ENCODE measurements at regions not wholly inside any gene's neighbourhood (a gene's known extent, or its start where the extent isn't known, plus 50 kb on each side); places are given as distances from the start of the nearest gene placed in this dataset.

- TF ChIP-seq CTCF (IDR thresholded peaks at IDR 0.05; ENCODE audit: unreplicated experiment in 3 of 3), result no peak
- H3K9me3 Mint-ChIP-seq, result peaks cover 34% of the 10 kb centered on the region
Measured at GRCh38 chr12:94033101-94033500, 115.3 kb upstream of the PLXNC1 start.

GRCh38 chr12:94033784-94034183 is 114.6 kb upstream of the PLXNC1 start:
- no peaks in the 10 kb centered on the region for H3K4me1 Mint-ChIP-seq
- H3K9me3 Mint-ChIP-seq, result peaks cover 36% of the 10 kb centered on the region
- no peak for TF ChIP-seq CTCF (IDR thresholded peaks at IDR 0.05; ENCODE audit: unreplicated experiment in 3 of 3)
- H3K36me3 Mint-ChIP-seq (ENCODE audit: low read depth), result peaks cover 6% of the 10 kb centered on the region
- peaks cover 4% of the 10 kb centered on the region for H3K27me3 Mint-ChIP-seq (ENCODE audit: low read depth)
- no peak overlapping the region for H3K4me3 Mint-ChIP-seq
- H3K27ac Mint-ChIP-seq, result no peak overlapping the region

More at GRCh38 chr12:94033101-94033500, 115.3 kb upstream of the PLXNC1 start:
- Mint-ChIP-seq H3K36me3 (ENCODE audit: low read depth) (peaks cover 6% of the 10 kb centered on the region), H3K27me3 (ENCODE audit: low read depth) (peaks cover 4% of the 10 kb centered on the region), H3K4me3 (no peak overlapping the region), H3K27ac (no peak overlapping the region), H3K4me1 (no peaks in the 10 kb centered on the region)

GRCh38 chr12:94037444-94037843 is 110.9 kb upstream of the PLXNC1 start:
- TF ChIP-seq CTCF (IDR thresholded peaks at IDR 0.05; ENCODE audit: unreplicated experiment in 3 of 3), result no peak
- no peak overlapping the region for H3K4me3 Mint-ChIP-seq

GRCh38 chr12:94038605-94039004 is 109.8 kb upstream of the PLXNC1 start:
- Mint-ChIP-seq H3K4me3 (no peak overlapping the region), H3K9me3 (peaks cover 33% of the 10 kb centered on the region)
- TF ChIP-seq CTCF (IDR thresholded peaks at IDR 0.05; ENCODE audit: unreplicated experiment in 3 of 3), result no peak

More at GRCh38 chr12:94037444-94037843, 110.9 kb upstream of the PLXNC1 start:
- Mint-ChIP-seq H3K9me3 (peaks cover 40% of the 10 kb centered on the region), H3K4me1 (no peaks in the 10 kb centered on the region), H3K27ac (no peak overlapping the region), H3K36me3 (ENCODE audit: low read depth) (peaks cover 6% of the 10 kb centered on the region), H3K27me3 (ENCODE audit: low read depth) (no peaks in the 10 kb centered on the region)

GRCh38 chr12:94039199-94039840 is 109.1 kb upstream of the PLXNC1 start:
- TF ChIP-seq CTCF (IDR thresholded peaks at IDR 0.05; ENCODE audit: unreplicated experiment in 3 of 3), result no peak
- H3K27ac Mint-ChIP-seq, result no peak overlapping the region
- peaks cover 6% of the 10 kb centered on the region for H3K36me3 Mint-ChIP-seq (ENCODE audit: low read depth)
- H3K27me3 Mint-ChIP-seq (ENCODE audit: low read depth), result no peaks in the 10 kb centered on the region
- H3K9me3 Mint-ChIP-seq, result peaks cover 30% of the 10 kb centered on the region
- H3K4me3 Mint-ChIP-seq, result no peak overlapping the region
- H3K4me1 Mint-ChIP-seq, result no peaks in the 10 kb centered on the region

More at GRCh38 chr12:94038605-94039004, 109.8 kb upstream of the PLXNC1 start:
- H3K36me3 Mint-ChIP-seq (ENCODE audit: low read depth), result peaks cover 6% of the 10 kb centered on the region
- no peak overlapping the region for H3K27ac Mint-ChIP-seq
- no peaks in the 10 kb centered on the region for H3K4me1 Mint-ChIP-seq
- H3K27me3 Mint-ChIP-seq (ENCODE audit: low read depth), result no peaks in the 10 kb centered on the region

- Mint-ChIP-seq H3K9me3 (peaks cover 25% of the 10 kb centered on the region), H3K27me3 (ENCODE audit: low read depth) (no peaks in the 10 kb centered on the region), H3K27ac (no peak overlapping the region), H3K36me3 (ENCODE audit: low read depth) (peaks cover 6% of the 10 kb centered on the region), H3K4me3 (no peak overlapping the region), H3K4me1 (no peaks in the 10 kb centered on the region)
- no peak for TF ChIP-seq CTCF (IDR thresholded peaks at IDR 0.05; ENCODE audit: unreplicated experiment in 3 of 3)
Measured at GRCh38 chr12:94039914-94040313, 108.5 kb upstream of the PLXNC1 start.
